Epithelial cell of prostate (primary cell): ENCODE measurements at regions not wholly inside any gene's neighbourhood (a gene's known extent, or its start where the extent isn't known, plus 50 kb on each side); places are given as distances from the start of the nearest gene placed in this dataset.
"Not testable (repeated sequence)": the region's sequence is repeated elsewhere in the genome, so short reads cannot be mapped to it uniquely, and the experiment has no call there.

Experiments
- DNase-seq: peaks from one replicate; pipeline ENCODE4 v3.0.0-alpha.2; 2011; ENCODE audit warnings: low read depth, low spot score
- H3K27ac ChIP-seq: fragments of 450-650 bp; 2 replicates; pipeline ENCODE4 v1.5.1; 2017; ENCODE audit warnings: mild to moderate bottlenecking

- no peak for DNase-seq
- H3K27ac ChIP-seq: no peak overlapping the region
Measured at GRCh38 chr2:166831930-166832329, 56.4 kb upstream of the XIRP2 start.

GRCh38 chr2:166825914-166826313 lies 62.4 kb upstream of the XIRP2 start:
- H3K27ac ChIP-seq: no peak overlapping the region
- DNase-seq: no peak

- no peak for DNase-seq
- H3K27ac ChIP-seq: no peak overlapping the region
Measured at GRCh38 chr2:166814335-166814734, 73.9 kb upstream of the XIRP2 start.

DNA sequence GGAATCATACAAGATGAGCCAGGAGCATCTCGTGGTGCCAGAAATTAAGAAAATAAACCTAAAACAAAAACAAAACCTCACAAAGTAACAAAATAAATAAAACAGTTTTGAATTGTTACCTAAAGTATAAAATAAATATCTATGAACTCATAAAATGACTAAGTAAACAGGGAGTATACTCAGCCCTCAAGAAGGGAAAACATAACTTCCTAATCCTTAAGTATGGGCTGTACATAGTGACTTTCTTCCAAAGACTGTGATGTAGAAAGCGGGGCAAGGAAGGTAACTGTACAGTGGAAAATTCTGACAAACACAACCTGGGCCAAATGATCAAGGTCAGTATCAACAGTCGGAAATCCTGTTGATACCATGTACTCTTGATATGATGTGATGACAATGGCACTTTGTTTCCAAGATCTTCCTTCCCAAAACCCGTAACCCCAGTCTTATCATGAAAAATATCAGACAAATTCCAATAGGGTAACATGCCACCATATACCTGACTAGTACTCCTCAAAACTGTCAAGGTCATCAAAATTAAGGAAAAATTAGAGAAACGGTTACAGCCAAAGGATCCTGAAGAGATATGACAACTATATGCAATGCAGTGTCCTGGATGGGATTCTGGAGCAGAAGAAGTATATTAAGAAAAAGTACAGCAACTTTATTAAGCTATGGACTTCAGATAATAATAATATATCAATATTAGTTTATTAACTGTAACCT lies 76.0 kb upstream of the XIRP2 start:
- no peak for DNase-seq
- H3K27ac ChIP-seq: no peak overlapping the region

- no peak for DNase-seq
- H3K27ac ChIP-seq: no peak overlapping the region
Measured at GRCh38 chr2:166805753-166806152, 82.5 kb upstream of the XIRP2 start.

- H3K27ac ChIP-seq: no peak overlapping the region
- no peak for DNase-seq
Measured at GRCh38 chr2:166803373-166804000, 84.8 kb upstream of the XIRP2 start.

- no peak overlapping the region for H3K27ac ChIP-seq
- DNase-seq: no peak
Measured at GRCh38 chr2:166802475-166802874, 85.8 kb upstream of the XIRP2 start.

DNA sequence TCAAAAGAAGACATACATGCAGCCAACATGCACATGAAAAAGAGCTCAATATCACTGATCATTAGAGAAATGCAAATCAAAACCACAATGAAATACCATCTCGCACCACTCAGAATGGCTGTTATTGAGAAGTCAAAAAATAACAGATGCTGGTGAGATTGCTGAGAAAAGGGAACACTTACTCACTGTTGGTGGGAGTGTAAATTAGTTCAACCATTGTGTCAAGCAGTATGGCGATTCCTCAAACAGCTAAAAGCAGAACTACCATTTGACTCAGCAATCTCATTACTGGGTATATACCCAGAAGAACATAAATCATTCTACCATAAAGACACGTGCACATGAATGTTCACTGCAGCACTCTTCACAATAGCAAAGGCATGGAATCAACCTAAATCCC lies 95.5 kb upstream of the XIRP2 start:
- no peak overlapping the region for H3K27ac ChIP-seq
- DNase-seq: no peak

GRCh38 chr2:166786707-166787106 lies 101.6 kb upstream of the XIRP2 start:
- H3K27ac ChIP-seq: no peak overlapping the region
- no peak for DNase-seq

DNA sequence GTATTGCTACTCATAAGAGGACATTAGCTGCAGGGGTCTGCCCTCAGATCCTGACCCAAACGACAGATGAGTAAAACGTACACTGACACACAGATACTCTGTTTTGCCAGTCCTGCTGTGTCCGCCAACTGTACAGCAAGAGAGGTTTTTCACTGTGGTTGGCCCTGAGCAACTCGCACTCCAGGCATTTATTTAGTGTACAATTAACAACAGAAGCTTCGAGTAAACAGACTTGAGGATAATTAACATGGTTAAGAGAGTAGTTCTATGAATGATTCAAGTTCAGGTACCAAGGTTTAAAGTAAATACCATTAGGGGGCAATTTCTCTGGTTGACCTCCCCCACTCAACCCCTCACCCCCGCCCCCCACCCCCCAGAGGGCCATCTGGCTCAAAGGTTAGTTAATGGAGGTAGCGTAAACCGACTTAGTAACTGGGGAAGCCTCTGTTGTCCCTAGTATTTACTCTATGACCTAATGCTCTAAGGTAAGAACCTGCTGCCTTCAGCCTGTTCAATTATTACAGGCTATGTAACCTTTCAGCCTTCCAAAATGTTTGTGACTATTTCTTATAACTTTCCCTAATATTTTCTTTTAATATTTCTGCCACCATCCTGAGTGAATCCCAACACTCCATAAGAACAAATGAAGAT lies 103.9 kb upstream of the XIRP2 start:
- no peak for DNase-seq
- no peak overlapping the region for H3K27ac ChIP-seq

- DNase-seq: no peak
- no peak overlapping the region for H3K27ac ChIP-seq
Measured at GRCh38 chr2:166775176-166775575, 113.1 kb upstream of the XIRP2 start.

GRCh38 chr2:166773308-166773949 lies 114.9 kb upstream of the XIRP2 start:
- H3K27ac ChIP-seq: no peak overlapping the region
- DNase-seq: no peak

DNA sequence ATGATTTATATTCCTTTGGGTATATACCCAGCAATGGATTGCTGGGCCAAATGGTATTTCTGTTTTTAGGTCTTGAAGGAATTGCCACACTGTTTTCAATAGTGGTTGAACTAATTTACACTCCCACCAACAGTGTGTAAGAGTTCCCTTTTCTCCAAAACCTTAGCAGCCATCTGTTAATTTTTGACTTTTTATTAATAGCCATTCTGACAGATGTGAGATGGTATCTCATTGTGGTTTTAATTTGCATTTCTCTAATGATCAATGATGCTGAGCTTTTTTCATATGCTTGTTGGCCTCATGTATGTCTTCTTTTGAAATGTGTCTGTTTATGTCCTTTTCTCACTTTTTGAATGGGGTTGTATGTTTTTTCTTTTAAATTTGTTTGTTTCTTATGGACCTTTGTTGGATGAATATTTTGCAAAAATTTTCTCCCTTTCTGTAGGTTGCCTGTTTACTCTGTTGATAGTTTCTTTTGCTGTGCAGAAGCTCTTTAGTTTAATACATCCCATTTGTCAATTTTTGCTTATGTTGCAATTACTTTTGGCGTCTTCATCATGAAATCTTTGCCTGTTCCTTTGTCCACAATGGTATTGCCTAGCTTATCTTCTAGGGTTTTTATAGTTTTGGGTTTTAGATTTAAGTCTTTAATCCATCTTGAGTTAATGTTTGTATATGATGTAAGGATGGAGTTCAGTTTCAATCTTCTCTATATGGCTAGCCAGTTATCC lies 119.7 kb upstream of the XIRP2 start:
- H3K27ac ChIP-seq: no peak overlapping the region
- no peak for DNase-seq

DNA sequence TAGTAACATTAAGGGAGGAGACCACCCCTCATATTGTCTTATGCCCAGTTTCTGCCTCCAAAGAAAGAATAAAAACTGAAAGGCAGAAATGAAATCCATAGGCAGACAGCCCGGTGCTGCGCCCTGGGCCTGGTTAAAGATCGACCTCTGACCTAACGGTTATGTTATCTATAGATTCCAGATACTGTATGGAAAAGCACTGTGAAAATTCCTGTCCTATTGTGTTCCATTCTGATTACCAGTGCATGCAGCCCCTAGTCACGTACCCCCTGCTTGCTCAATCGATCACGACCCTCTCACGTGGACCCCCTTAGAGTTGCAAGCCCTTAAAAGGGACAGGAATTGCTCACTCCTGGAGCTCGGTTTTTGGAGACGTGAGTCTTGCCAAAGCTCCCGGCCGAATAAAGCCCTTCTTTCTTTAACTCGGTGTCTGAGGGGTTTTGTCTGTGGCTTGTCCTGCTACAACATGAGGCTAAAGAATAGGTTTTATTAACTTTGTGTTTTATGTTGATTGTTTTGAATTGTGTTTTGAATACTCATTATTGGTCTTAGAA lies 121.4 kb upstream of the XIRP2 start:
- DNase-seq, H3K27ac ChIP-seq: not testable (repeated sequence)

DNA sequence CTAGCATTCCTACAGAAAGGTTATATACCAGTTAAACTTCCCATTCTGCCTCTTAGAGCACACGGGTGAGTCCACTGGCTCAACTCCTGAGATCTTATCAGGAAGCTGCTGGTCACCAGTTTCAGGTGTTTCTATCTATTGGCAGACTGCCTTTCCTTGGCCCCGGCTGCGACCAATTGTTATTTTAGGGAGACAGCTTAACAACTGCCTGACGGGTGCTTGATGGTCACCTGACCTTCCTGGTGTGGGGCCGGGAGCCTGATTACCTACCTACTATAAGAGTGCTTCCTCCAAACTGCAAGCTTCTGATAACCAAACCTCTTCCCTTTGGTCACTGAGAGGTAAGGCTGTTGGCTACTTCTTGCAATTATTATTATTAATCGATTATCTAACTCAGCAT lies 122.1 kb upstream of the XIRP2 start:
- no peak for DNase-seq
- no peak overlapping the region for H3K27ac ChIP-seq

DNA sequence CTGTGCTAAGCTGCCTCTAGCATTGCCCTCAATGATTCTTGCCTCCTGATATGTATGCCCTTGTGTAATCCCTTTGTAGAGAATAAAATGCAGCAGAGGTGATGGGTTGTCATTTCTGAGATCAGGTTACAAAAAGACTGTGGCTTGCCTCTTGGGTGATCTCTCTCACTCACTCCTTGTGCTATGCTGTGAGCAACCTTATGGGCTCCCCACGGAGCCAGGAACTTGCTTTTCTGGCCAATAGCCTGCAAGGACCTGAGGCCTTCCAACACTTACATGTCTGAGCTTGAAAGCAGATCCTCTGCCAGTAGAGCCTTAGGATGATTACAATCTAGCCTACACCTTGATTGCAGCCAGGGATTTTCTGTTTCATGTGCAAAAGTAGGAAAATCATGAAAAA lies 123.1 kb upstream of the XIRP2 start:
- H3K27ac ChIP-seq: no peak overlapping the region
- DNase-seq: peak; percentile 2

- H3K27ac ChIP-seq: no peak overlapping the region
- no peak for DNase-seq
Measured at GRCh38 chr2:166764702-166765101, 123.6 kb upstream of the XIRP2 start.

DNA sequence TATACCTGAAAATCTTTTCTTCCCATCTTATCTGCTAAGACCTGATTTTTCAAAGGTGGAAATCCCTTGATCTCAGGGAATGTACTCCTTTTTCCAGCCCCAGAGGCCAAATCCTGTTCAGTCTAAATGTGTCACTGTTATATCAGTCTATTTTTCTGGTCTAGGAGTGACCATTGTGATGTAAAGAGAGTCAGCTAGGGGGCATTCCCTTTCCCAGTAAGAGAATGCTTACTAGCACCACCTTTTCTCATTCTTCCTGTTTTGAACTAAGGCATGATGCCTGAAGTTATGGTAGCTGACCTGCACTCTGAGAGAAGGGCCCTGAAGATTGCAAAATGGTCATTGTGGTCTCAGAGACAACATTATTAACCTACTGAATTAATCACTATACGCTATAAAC lies 124.1 kb upstream of the XIRP2 start:
- H3K27ac ChIP-seq: no peak overlapping the region
- DNase-seq: no peak

DNA sequence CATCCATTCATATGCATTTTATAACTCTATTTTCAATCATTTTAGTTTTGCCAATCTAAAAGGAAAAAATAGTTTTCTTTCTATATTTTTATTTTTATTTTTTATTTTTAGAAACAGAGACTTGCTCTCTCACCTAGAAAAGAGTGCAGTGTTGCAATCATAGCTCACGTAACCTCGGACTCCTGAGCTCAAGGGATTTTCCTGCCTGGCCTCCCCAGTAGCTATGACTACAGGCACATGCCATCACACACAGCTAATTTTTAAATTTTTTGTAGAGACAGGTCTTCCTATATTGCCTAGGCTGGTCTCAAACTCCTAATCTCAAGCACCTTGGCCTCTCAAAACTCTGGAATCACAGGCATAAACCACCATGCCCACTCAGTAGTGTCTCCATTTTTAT lies 125.5 kb upstream of the XIRP2 start:
- no peak for DNase-seq
- no peak overlapping the region for H3K27ac ChIP-seq

DNA sequence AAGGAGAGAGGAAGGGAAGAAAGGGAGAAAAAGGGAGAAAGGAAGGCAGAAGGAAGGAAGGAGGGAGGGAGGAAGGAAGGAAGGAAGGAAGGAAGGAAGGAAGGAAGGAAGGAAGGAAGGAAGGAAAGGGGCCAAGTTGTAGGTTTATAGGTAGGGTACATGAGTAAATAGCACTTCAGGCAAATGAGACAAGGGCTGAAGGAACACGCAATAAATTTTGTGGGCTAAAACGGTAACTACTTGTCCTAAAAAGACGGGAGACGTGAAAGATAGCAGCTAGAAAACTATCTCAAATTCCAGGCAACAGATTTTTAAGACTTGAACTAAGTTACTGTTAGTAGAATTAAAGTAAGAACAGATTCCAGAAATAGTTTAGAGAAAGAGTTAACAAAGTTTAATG lies 129.3 kb upstream of the XIRP2 start:
- DNase-seq: no peak
- H3K27ac ChIP-seq: no peak overlapping the region
